Naive thymus-derived CD8-positive, alpha-beta T cell (primary cell): ENCODE measurements at regions not wholly inside any gene's neighbourhood (a gene's known extent, or its start where the extent isn't known, plus 50 kb on each side); places are given as distances from the start of the nearest gene placed in this dataset.
"Not testable (repeated sequence)": the region's sequence is repeated elsewhere in the genome, so short reads cannot be mapped to it uniquely, and the experiment has no call there.

Experiments
- ATAC-seq, 2 donors: fragments of 150-1000 bp; cut with Tn5 transposase in 1 of 2; sonication (Bioruptor Pico), chemical (Tn5 transposase) in 1 of 2; 1 replicate in 1 of 2; 2 replicates in 1 of 2; pipeline ENCODE4 v1.10.0; 2021; ENCODE audit warnings: mild to moderate bottlenecking in 2 of 2, moderate library complexity in 2 of 2
- POLR2A ChIA-PET: fragments of 350-600 bp; sonication (Branson Sonifier 250); formaldehyde crosslinking; loops from one replicate; lab custom pipeline; 2021; ENCODE audit warnings: antibody characterized with exemption; lab: Charles Lee
- DNase-seq, 10 donors: peaks; one replicate each; pipeline versions ENCODE4 v3.0.0 to v3.0.0-alpha.2; 2020 to 2022
- H3K27ac Mint-ChIP-seq, 10 donors: one replicate each; pipeline ENCODE4 v1.8.0; 2020 to 2022; ENCODE audit warnings: mild to moderate bottlenecking in 10 of 10, mixed read lengths in 10 of 10, moderate library complexity in 4 of 10, inconsistent platforms in 1 of 10
- H3K27me3 Mint-ChIP-seq, 5 donors: one replicate each; pipeline ENCODE4 v1.8.0; 2021 to 2022; ENCODE audit warnings: mixed read lengths in 5 of 5
- H3K36me3 Mint-ChIP-seq, 3 donors: one replicate each; pipeline ENCODE4 v1.8.0; 2020 to 2022; ENCODE audit warnings: mixed read lengths in 3 of 3, mild to moderate bottlenecking in 2 of 3, inconsistent platforms in 1 of 3
- H3K4me1 Mint-ChIP-seq, 4 donors: one replicate each; pipeline ENCODE4 v1.8.0; 2021 to 2022; ENCODE audit warnings: mixed read lengths in 4 of 4
- H3K4me3 Mint-ChIP-seq, 10 donors: one replicate each; pipeline ENCODE4 v1.8.0; 2020 to 2022; ENCODE audit warnings: mild to moderate bottlenecking in 10 of 10, mixed read lengths in 10 of 10, moderate library complexity in 6 of 10, inconsistent platforms in 1 of 10
- H3K9me3 Mint-ChIP-seq, 9 donors: one replicate each; pipeline ENCODE4 v1.8.0; 2020 to 2022; ENCODE audit warnings: mixed read lengths in 9 of 9, mild to moderate bottlenecking in 3 of 9, inconsistent platforms in 1 of 9, moderate library complexity in 1 of 9

DNA sequence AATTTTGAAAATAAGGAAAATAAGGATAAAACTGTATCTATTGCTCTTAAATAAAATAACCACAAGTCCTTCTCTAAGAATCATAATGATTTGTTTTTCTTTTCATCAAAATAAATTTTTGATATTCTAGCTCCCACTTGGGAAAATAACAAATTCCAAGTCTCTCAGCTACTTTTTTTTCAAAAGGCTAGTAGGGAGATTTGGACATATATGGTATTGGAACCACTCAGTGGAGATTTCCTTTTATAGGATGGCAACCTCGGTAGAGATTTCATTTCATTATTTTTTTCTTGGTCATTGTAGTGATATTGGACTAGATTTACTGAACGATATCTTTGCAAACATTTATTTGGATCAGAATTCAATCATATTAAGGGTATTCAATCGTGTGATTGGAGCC is 69.5 kb upstream of the PRKG1 start:
- no peak for DNase-seq
- H3K27me3 Mint-ChIP-seq: peaks cover 0 to 7% (median 4%) of the 10 kb centered on the region in 5 donors
- H3K36me3 Mint-ChIP-seq: no peaks in the 10 kb centered on the region
- H3K4me3 Mint-ChIP-seq: no peak overlapping the region
- POLR2A ChIA-PET: no interaction called here
- H3K9me3 Mint-ChIP-seq: no peaks in the 10 kb centered on the region
- ATAC-seq: no peak
- H3K27ac Mint-ChIP-seq: no peak overlapping the region
- H3K4me1 Mint-ChIP-seq: no peaks in the 10 kb centered on the region

- Mint-ChIP-seq H3K4me3 (no peak overlapping the region), H3K9me3 (no peaks in the 10 kb centered on the region), H3K4me1 (no peaks in the 10 kb centered on the region), H3K36me3 (no peaks in the 10 kb centered on the region), H3K27ac (no peak overlapping the region), H3K27me3 (peaks cover 0 to 7% (median 4%) of the 10 kb centered on the region in 5 donors)
- DNase-seq: no peak
- no peak for ATAC-seq
- POLR2A ChIA-PET: no interaction called here
Observed at GRCh38 chr10:51005551-51005950, 68.7 kb upstream of the PRKG1 start.

GRCh38 chr10:51006686-51007085 is 67.6 kb upstream of the PRKG1 start:
- H3K27ac Mint-ChIP-seq: no peak overlapping the region
- DNase-seq (no peak), ATAC-seq (no peak)
- no peaks in the 10 kb centered on the region for H3K4me1 Mint-ChIP-seq
- H3K36me3 Mint-ChIP-seq: no peaks in the 10 kb centered on the region
- POLR2A ChIA-PET: no interaction called here
- H3K9me3 Mint-ChIP-seq: peaks cover 0 to 2% (median 0%) of the 10 kb centered on the region in 9 donors
- H3K4me3 Mint-ChIP-seq: no peak overlapping the region
- H3K27me3 Mint-ChIP-seq: peaks cover 0 to 7% (median 3%) of the 10 kb centered on the region in 5 donors

GRCh38 chr10:51007781-51008180 is 66.5 kb upstream of the PRKG1 start:
- H3K27ac Mint-ChIP-seq: no peak overlapping the region
- no peaks in the 10 kb centered on the region for H3K36me3 Mint-ChIP-seq
- no peak for ATAC-seq
- H3K4me3 Mint-ChIP-seq: no peak overlapping the region
- no peaks in the 10 kb centered on the region for H3K4me1 Mint-ChIP-seq
- H3K9me3 Mint-ChIP-seq: peaks cover 0 to 3% (median 0%) of the 10 kb centered on the region in 9 donors
- no peak for DNase-seq
- H3K27me3 Mint-ChIP-seq: peaks cover 0 to 7% (median 5%) of the 10 kb centered on the region in 5 donors
- POLR2A ChIA-PET: no interaction called here

DNA sequence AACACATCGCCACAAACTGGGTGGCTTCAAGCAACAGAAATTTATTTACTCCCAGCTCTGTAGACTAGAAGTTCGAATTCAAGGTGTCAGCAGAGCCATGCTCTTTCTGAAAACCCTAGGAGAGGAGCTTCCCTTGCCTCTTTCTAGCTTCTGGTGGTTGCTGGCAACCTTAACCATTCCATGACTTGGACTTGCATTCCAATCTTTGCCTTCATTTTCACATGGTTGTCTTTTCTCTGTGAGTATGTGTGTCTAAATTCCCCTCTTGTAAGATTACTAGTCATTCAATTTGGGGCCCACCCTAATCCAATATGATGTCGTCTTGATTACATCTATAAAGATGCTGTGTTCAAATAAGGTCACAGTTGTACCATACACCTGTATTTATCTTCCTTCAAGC is 65.9 kb upstream of the PRKG1 start:
- Mint-ChIP-seq H3K9me3 (peaks cover 0 to 3% (median 0%) of the 10 kb centered on the region in 9 donors), H3K27ac (no peak overlapping the region), H3K4me1 (no peaks in the 10 kb centered on the region), H3K27me3 (peaks cover 0 to 7% (median 5%) of the 10 kb centered on the region in 5 donors), H3K36me3 (no peaks in the 10 kb centered on the region), H3K4me3 (no peak overlapping the region)
- DNase-seq (no peak), ATAC-seq (no peak)
- POLR2A ChIA-PET: no interaction called here

- DNase-seq: peak in 4 of 10 donors; percentile 2 to 26 (median 20)
- ATAC-seq: no peak
- H3K27ac Mint-ChIP-seq: no peak overlapping the region
Observed at GRCh38 chr10:51010977-51011376, 63.3 kb upstream of the PRKG1 start.

DNA sequence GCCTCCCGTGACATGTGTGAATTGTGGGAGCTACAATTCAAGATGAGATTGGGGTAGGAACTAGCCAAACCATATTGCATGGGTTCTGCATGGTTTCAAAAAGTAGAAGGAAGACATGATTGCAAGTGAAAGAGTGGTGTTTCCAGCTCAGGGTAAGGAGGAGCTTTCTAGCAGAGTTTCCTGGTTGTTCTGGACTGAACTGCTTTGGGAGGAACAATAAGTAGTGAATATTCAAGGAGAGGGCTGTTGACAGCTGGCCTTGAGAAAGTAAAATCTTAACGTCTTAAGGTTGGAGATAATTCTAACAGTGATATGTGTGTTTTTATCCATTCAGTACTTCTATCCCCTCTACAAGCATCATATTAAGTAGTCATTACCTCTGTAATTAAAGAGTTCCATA is 62.2 kb upstream of the PRKG1 start:
- ATAC-seq: no peak
- Mint-ChIP-seq H3K27me3 (peaks cover 0 to 8% (median 7%) of the 10 kb centered on the region in 5 donors), H3K4me1 (peaks cover 0 to 10% (median 0%) of the 10 kb centered on the region in 4 donors), H3K4me3 (no peak overlapping the region), H3K9me3 (peaks cover 0 to 3% (median 0%) of the 10 kb centered on the region in 9 donors), H3K36me3 (no peaks in the 10 kb centered on the region), H3K27ac (no peak overlapping the region)
- POLR2A ChIA-PET: no interaction called here
- no peak for DNase-seq

More at GRCh38 chr10:51010977-51011376, 63.3 kb upstream of the PRKG1 start:
- Mint-ChIP-seq H3K27me3 (peaks cover 0 to 7% (median 6%) of the 10 kb centered on the region in 5 donors), H3K4me3 (no peak overlapping the region), H3K9me3 (peaks cover 0 to 3% (median 0%) of the 10 kb centered on the region in 9 donors), H3K4me1 (peaks cover 0 to 10% (median 0%) of the 10 kb centered on the region in 4 donors), H3K36me3 (no peaks in the 10 kb centered on the region)
- POLR2A ChIA-PET: no interaction called here

DNA sequence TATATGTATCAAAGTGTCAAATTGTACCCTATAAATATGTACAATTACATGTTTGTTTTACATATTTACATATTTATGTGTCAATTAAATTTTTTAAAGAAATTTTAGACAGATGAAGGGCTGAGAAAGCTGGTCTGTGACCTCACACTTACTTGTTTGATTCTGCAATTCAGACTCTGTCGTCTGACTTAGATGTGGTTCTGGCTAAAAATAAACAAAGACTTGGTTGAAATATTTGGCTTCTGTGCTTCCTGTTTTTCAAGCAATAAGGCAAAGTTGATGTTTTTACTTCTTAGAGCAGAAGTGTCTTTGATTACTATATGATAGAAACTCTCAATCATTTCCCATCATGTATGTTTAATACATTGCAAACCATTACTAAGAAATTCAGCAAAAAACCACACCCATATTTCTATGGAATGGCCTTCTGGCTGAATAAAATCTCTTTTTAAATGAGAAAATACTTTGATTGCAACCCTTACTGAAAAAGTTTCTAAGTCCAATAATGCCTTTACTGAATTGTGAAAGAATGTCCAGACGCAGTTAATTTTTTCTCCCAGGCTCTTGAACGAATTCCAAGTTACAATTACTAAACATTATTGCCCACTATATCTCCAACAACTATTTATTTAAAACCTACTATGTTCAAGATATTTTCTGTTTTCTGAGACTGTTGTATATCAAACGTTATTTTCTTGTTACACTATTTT is 59.5 kb upstream of the PRKG1 start:
- ATAC-seq: no peak
- Mint-ChIP-seq H3K4me3 (no peak overlapping the region), H3K27me3 (peaks cover 0 to 9% (median 3%) of the 10 kb centered on the region in 5 donors), H3K9me3 (peaks cover 0 to 3% (median 0%) of the 10 kb centered on the region in 9 donors), H3K27ac (no peak overlapping the region), H3K4me1 (peaks cover 0 to 10% (median 0%) of the 10 kb centered on the region in 4 donors), H3K36me3 (no peaks in the 10 kb centered on the region)
- POLR2A ChIA-PET: no interaction called here
- no peak for DNase-seq

DNA sequence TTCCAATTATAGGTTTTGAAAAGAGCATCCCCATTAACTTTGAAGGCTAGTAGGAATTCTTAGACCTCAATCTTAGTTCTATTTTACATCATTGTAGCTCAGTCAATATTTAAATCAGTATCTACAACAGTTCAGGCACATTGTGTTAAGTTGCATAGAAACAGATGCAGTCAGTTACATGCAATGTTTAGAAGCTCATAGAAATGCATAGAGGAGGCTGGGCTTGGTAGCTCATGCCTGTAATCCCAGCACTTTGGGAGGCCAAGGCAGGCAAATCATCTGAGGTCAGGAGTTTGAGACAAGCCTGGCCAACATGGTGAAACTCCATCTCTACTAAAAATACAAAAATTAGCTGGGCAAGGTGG is 58.9 kb upstream of the PRKG1 start:
- H3K4me1 Mint-ChIP-seq: peaks cover 0 to 10% (median 0%) of the 10 kb centered on the region in 4 donors
- H3K4me3 Mint-ChIP-seq, H3K27ac Mint-ChIP-seq, H3K27me3 Mint-ChIP-seq, ATAC-seq, POLR2A ChIA-PET, H3K36me3 Mint-ChIP-seq, H3K9me3 Mint-ChIP-seq, DNase-seq: not testable (repeated sequence)

DNA sequence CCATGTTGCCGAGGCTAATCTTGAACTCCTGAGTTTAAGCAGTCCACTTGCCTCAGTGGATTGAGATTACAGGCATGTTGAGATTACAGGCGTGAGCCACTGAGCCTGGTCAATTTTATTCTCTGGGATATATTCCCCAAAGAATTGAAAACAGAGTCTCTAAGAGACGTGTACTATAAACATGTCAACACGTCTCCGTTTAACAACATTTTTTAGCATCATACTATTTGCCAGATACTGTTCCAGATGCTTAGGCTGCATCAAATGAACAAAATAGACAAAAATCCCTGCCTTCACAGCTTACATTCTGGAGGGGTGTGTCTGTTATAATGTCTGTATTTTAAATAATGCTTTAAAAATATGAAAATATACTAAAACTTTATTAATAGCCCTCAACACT is 54.1 kb upstream of the PRKG1 start:
- Mint-ChIP-seq H3K9me3 (no peaks in the 10 kb centered on the region), H3K4me3 (no peak overlapping the region), H3K27ac (no peak overlapping the region), H3K27me3 (peaks cover 0 to 7% (median 0%) of the 10 kb centered on the region in 5 donors), H3K36me3 (no peaks in the 10 kb centered on the region), H3K4me1 (peaks cover 0 to 2% (median 0%) of the 10 kb centered on the region in 4 donors)
- POLR2A ChIA-PET: no interaction called here
- no peak for ATAC-seq
- no peak for DNase-seq

- Mint-ChIP-seq H3K27me3 (peaks cover 0 to 9% (median 2%) of the 10 kb centered on the region in 5 donors), H3K9me3 (no peaks in the 10 kb centered on the region), H3K36me3 (no peaks in the 10 kb centered on the region), H3K4me1 (no peaks in the 10 kb centered on the region), H3K27ac (no peak overlapping the region), H3K4me3 (no peak overlapping the region)
- ATAC-seq (no peak), DNase-seq (no peak)
- POLR2A ChIA-PET: no interaction called here
Observed at GRCh38 chr10:51022933-51023585, 51.2 kb upstream of the PRKG1 start.

- DNase-seq: no peak
- no peak overlapping the region for H3K27ac Mint-ChIP-seq
- peaks cover 0 to 9% (median 2%) of the 10 kb centered on the region in 5 donors for H3K27me3 Mint-ChIP-seq
- POLR2A ChIA-PET: no interaction called here
- H3K4me1 Mint-ChIP-seq: no peaks in the 10 kb centered on the region
- H3K9me3 Mint-ChIP-seq: no peaks in the 10 kb centered on the region
- H3K36me3 Mint-ChIP-seq: no peaks in the 10 kb centered on the region
- ATAC-seq: no peak
- H3K4me3 Mint-ChIP-seq: no peak overlapping the region
Observed at GRCh38 chr10:51023636-51024035, 50.7 kb upstream of the PRKG1 start.
